K562 (cell line): ENCODE measurements at regions not wholly inside any gene's neighbourhood (a gene's known extent, or its start where the extent isn't known, plus 50 kb on each side); places are given as distances from the start of the nearest gene placed in this dataset.

Source experiments
- ATAC-seq: fragments of 200-7000 bp; cut with Tn5 transposase; 3 replicates; pipeline ENCODE4 v1.9.1; 2020; ENCODE audit warnings: moderate library complexity
- BruUV-seq: library from RNA; stranded (reverse); fragments of 400-500 nt; replicated peaks from 2 replicates; lab custom pipeline; 2021; lab: Mats Ljungman, UMichigan
- CTCF ChIA-PET: fragments of 300-600 bp; formaldehyde crosslinking; extraction: SDS; loops from one replicate; lab custom pipeline; 2021; ENCODE audit warnings: low intra/inter-chr PET ratio; lab: Yijun Ruan, JAX
- POLR2A ChIA-PET: fragments of 300-600, 350-650 bp; sonication (Branson Sonifier 250); formaldehyde crosslinking; extraction: SDS; loops from one replicate; lab custom pipeline; 2021; ENCODE audit warnings: antibody characterized with exemption, inconsistent platforms; lab: Yijun Ruan, JAX
- DNase-seq, 4 experiments: peaks; one replicate each; pipeline versions ENCODE4 v3.0.0 to v3.0.0-alpha.2; 2011 to 2018; ENCODE audit warnings: low spot score in 3 of 4, mixed read lengths in 3 of 4; ENCODE audit errors: extremely low read depth in 1 of 4
- FAIRE-seq: peaks from 2 replicates; lab custom pipeline; 2011; peaks lifted over from hg19 to GRCh38; lab: Jason Lieb, UNC
- H2AFZ ChIP-seq: 2 replicates; pipeline ENCODE4 v1.6.0; 2011; ENCODE audit warnings: low read depth, low read length, control low read depth, inconsistent platforms
- H3K27ac ChIP-seq: fragments of 200-600 bp; 3 replicates; pipeline ENCODE4 v1.8.0; 2011; ENCODE audit warnings: low read depth, mild to moderate bottlenecking, control low read depth, inconsistent platforms, low read length, moderate library complexity, mixed read lengths; ENCODE audit errors: extremely low read depth
- H3K27me3 ChIP-seq, 2 experiments: fragments of 300-600 bp in 1 of 2; 2 replicates in 1 of 2; 3 replicates in 1 of 2; pipeline versions ENCODE4 v1.6.0 to v1.8.0; 2011; ENCODE audit warnings: inconsistent platforms in 2 of 2, low read length in 2 of 2, mild to moderate bottlenecking in 1 of 2, mixed read lengths in 1 of 2, moderate library complexity in 1 of 2; ENCODE audit not compliant: control insufficient read depth in 2 of 2, insufficient read depth in 2 of 2
- H3K36me3 ChIP-seq: fragments of 300-600 bp; 3 replicates; pipeline ENCODE4 v1.8.0; 2011; ENCODE audit warnings: mild to moderate bottlenecking, low read length, inconsistent platforms; ENCODE audit not compliant: control insufficient read depth, insufficient read depth
- H3K4me1 ChIP-seq, 2 experiments: fragments of 200-600 bp in 1 of 2; replicated peaks in 1 of 2; 2 replicates in 1 of 2; 3 replicates in 1 of 2; pipeline versions ENCODE4 v1.5.1 to v1.8.0; 2011; ENCODE audit warnings: inconsistent platforms in 2 of 2, low read length in 2 of 2, mild to moderate bottlenecking in 1 of 2, mixed read lengths in 1 of 2, moderate library complexity in 1 of 2; ENCODE audit not compliant: control insufficient read depth in 2 of 2, insufficient read depth in 2 of 2
- H3K4me2 ChIP-seq: 2 replicates; pipeline ENCODE4 v1.6.1; 2011; ENCODE audit warnings: low read length, control low read depth, inconsistent platforms, mixed read lengths; ENCODE audit not compliant: insufficient read depth
- H3K4me3 ChIP-seq: fragments of 200-600 bp; sonication (generic), shearing (Covaris generic); 2 replicates; pipeline ENCODE4 v1.5.1; 2016; ENCODE audit warnings: control low read depth, inconsistent platforms
- H3K79me2 ChIP-seq: fragments of 200-600 bp; 3 replicates; pipeline ENCODE4 v1.8.0; 2011; ENCODE audit warnings: low read length, inconsistent platforms; ENCODE audit not compliant: control insufficient read depth, insufficient read depth
- H3K9ac ChIP-seq, 2 experiments: 2 replicates each; pipeline versions ENCODE4 v1.6.0 to v1.6.1; 2011; ENCODE audit warnings: low read depth in 2 of 2, low read length in 2 of 2, control low read depth in 1 of 2, inconsistent platforms in 1 of 2, mild to moderate bottlenecking in 1 of 2, mixed read lengths in 1 of 2; ENCODE audit not compliant: insufficient read depth in 1 of 2
- H3K9me1 ChIP-seq: one replicate; pipeline ENCODE4 v1.6.0; 2011; ENCODE audit warnings: inconsistent platforms, mild to moderate bottlenecking, low read length, moderate library complexity; ENCODE audit not compliant: control insufficient read depth, insufficient read depth
- H3K9me3 ChIP-seq: replicated peaks from 2 replicates; pipeline ENCODE4 v1.5.1; 2011; ENCODE audit warnings: low read depth, low read length, inconsistent platforms; ENCODE audit not compliant: control insufficient read depth, insufficient read depth
- H4K20me1 ChIP-seq: replicated peaks from 2 replicates; pipeline ENCODE4 v1.6.1; 2011; ENCODE audit warnings: low read length, inconsistent platforms, mixed read lengths; ENCODE audit not compliant: control insufficient read depth, insufficient read depth
- CLOCK ChIP-seq: fragments of 250-450 bp; sonication (Bioruptor Pico); IDR thresholded peaks from 2 replicates; pipeline ENCODE4 v1.4.0; 2020; ENCODE audit warnings: mild to moderate bottlenecking, moderate library complexity, borderline replicate concordance
- FOXJ3 ChIP-seq: sonication (generic); formaldehyde crosslinking; IDR thresholded peaks from 2 replicates; pipeline ENCODE4 v1.4.0; 2020; ENCODE audit warnings: mild to moderate bottlenecking, missing genetic modification reagents
- HMG20B ChIP-seq: fragments of 250-450 bp; sonication (Bioruptor Pico); IDR thresholded peaks from 2 replicates; pipeline ENCODE4 v1.5.0; 2021; ENCODE audit warnings: mild to moderate bottlenecking
- HNRNPK ChIP-seq: fragments of 200-400 bp; formaldehyde crosslinking; IDR thresholded peaks from one replicate; pipeline ENCODE4 v1.6.1; 2018; ENCODE audit warnings: mild to moderate bottlenecking, low read depth, low read length; ENCODE audit not compliant: poor library complexity, severe bottlenecking
- NR4A1 ChIP-seq, 2 experiments: fragments of 250-450 bp in 1 of 2; fragments of 450-650 bp in 1 of 2; sonication (Bioruptor Pico) in 1 of 2; IDR thresholded peaks; 2 replicates each; pipeline versions ENCODE4 v1.4.0 to v1.6.1; 2016 to 2020; ENCODE audit warnings: mild to moderate bottlenecking in 2 of 2, missing compliant biosample characterization in 1 of 2, missing genetic modification characterization in 1 of 2, moderate library complexity in 1 of 2
- STAT5B ChIP-seq: fragments of 250-450 bp; sonication (Bioruptor Pico); IDR thresholded peaks from 2 replicates; pipeline ENCODE4 v1.8.0; 2021; ENCODE audit warnings: mild to moderate bottlenecking, inconsistent platforms
- ZEB2 ChIP-seq: fragments of 450-650 bp; IDR thresholded peaks from 2 replicates; pipeline ENCODE4 v1.6.1; 2016
- ZFP91 ChIP-seq: sonication (generic); formaldehyde crosslinking; IDR thresholded peaks from 2 replicates; pipeline ENCODE4 v1.8.0; 2022; ENCODE audit warnings: mild to moderate bottlenecking, missing genetic modification reagents
- WGBS: fragments of 100-300 bp; shearing (Covaris generic); methylation state at CpG from one replicate; pipeline ENCODE4 v1.1.6; 2016; ENCODE audit warnings: low coverage, mixed read lengths; ENCODE audit not compliant: insufficient coverage; ENCODE audit errors: missing lambda C conversion rate; 5-methylcytosine and 5-hydroxymethylcytosine counted together
- in situ Hi-C: fragments of 300-500 bp; cut with MboI; formaldehyde crosslinking; loops from 4 replicates; pipeline ENCODE4 v1.15.0; 2018; ENCODE audit warnings: inconsistent platforms, mixed read lengths
- intact Hi-C: fragments of 100-400 bp; cut with micrococcal nuclease; formaldehyde crosslinking; loops from 2 replicates; pipeline ENCODE4 v1.14.2; 2022

- TF ChIP-seq HNRNPK (no peak), NR4A1 (CRISPR knock-in tag; IDR thresholded peaks at IDR 0.05) (no peak), NR4A1 (tag; IDR thresholded peaks at IDR 0.05) (no peak), ZEB2 (no peak), ZFP91 (CRISPR knock-in tag) (no peak), CLOCK (CRISPR knock-in tag) (no peak), STAT5B (CRISPR knock-in tag) (no peak), HMG20B (CRISPR knock-in tag) (no peak), FOXJ3 (no peak)
- Histone ChIP-seq H2AFZ (no peak overlapping the region), H3K9me3 (no peaks in the 10 kb centered on the region; the same call in 1 of the 2 replicates), H3K27ac (no peak overlapping the region), H3K36me3 (no peaks in the 10 kb centered on the region), H3K79me2 (no peaks in the 10 kb centered on the region), H4K20me1 (no peaks in the 10 kb centered on the region), H3K4me3 (no peak overlapping the region), H3K4me2 (no peak overlapping the region), H3K9me1 (no peaks in the 10 kb centered on the region), H3K27me3 (no peaks in the 10 kb centered on the region), H3K9ac (no peak overlapping the region), H3K4me1 (no peaks in the 10 kb centered on the region)
- FAIRE-seq (no peak), DNase-seq (no peak), ATAC-seq (no peak)
- WGBS, result 0% methylated on average over 1 of the region's 1 CpG
- intact Hi-C loops (no loop called here), in situ Hi-C loops (no loop called here)
- CTCF ChIA-PET, result no interaction called here
- POLR2A ChIA-PET, result no interaction called here
- no TSS peak for BruUV-seq
These were observed 643.8 kb downstream of the HDGFL1 start for GRCh38 chr6:23213193-23213592.
